ENCODE measurements at regions not wholly inside any gene's neighbourhood (a gene's known extent, or its start where the extent isn't known, plus 50 kb on each side); places are given as distances from the start of the nearest gene placed in this dataset.

- TF ChIP-seq CTCF (IDR thresholded peaks at IDR 0.05; ENCODE audit: low read depth, low read length, missing control alignments), result no peak
- in situ Hi-C loops (cut with HindIII; ENCODE audit: low pct_ligation_motif_present, low sequenced_read_pairs), result no loop called here
- Histone ChIP-seq H3K27me3 (replicated peaks) (no peaks in the 10 kb centered on the region), H3K27ac (no peak overlapping the region), H3K4me3 (ENCODE audit: low read depth, low read length) (no peak overlapping the region), H3K36me3 (replicated peaks) (no peaks in the 10 kb centered on the region)
- DNase-seq, result no peak
These were observed 120.1 kb upstream of the DPH6 start for GRCh38 chr15:35665896-35666536.

GRCh38 chr15:35667908-35668307 is 121.9 kb upstream of the DPH6 start:
- no peak for DNase-seq
- no peak overlapping the region for H3K27ac ChIP-seq
- H3K4me3 ChIP-seq (ENCODE audit: low read depth, low read length), result no peak overlapping the region
- in situ Hi-C loops (cut with HindIII; ENCODE audit: low pct_ligation_motif_present, low sequenced_read_pairs), result no loop called here
- no peaks in the 10 kb centered on the region for H3K36me3 ChIP-seq (replicated peaks)
- no peak for TF ChIP-seq CTCF (IDR thresholded peaks at IDR 0.05; ENCODE audit: low read depth, low read length, missing control alignments)
- H3K27me3 ChIP-seq (replicated peaks), result no peaks in the 10 kb centered on the region

GRCh38 chr15:35669021-35669420 is 123.1 kb upstream of the DPH6 start:
- DNase-seq, result no peak
- in situ Hi-C loops (cut with HindIII; ENCODE audit: low pct_ligation_motif_present, low sequenced_read_pairs), result no loop called here
- no peak overlapping the region for H3K4me3 ChIP-seq (ENCODE audit: low read depth, low read length)
- TF ChIP-seq CTCF (IDR thresholded peaks at IDR 0.05; ENCODE audit: low read depth, low read length, missing control alignments), result no peak
- no peaks in the 10 kb centered on the region for H3K36me3 ChIP-seq (replicated peaks)
- H3K27me3 ChIP-seq (replicated peaks), result no peaks in the 10 kb centered on the region
- H3K27ac ChIP-seq, result no peak overlapping the region

GRCh38 chr15:35669432-35670045 is 123.6 kb upstream of the DPH6 start:
- Histone ChIP-seq H3K4me3 (ENCODE audit: low read depth, low read length) (no peak overlapping the region), H3K27me3 (replicated peaks) (no peaks in the 10 kb centered on the region), H3K36me3 (replicated peaks) (no peaks in the 10 kb centered on the region), H3K27ac (no peak overlapping the region)
- no peak for DNase-seq
- TF ChIP-seq CTCF (IDR thresholded peaks at IDR 0.05; ENCODE audit: low read depth, low read length, missing control alignments), result no peak
- in situ Hi-C loops (cut with HindIII; ENCODE audit: low pct_ligation_motif_present, low sequenced_read_pairs), result no loop called here

GRCh38 chr15:35671197-35671596 is 125.2 kb upstream of the DPH6 start:
- TF ChIP-seq CTCF (IDR thresholded peaks at IDR 0.05; ENCODE audit: low read depth, low read length, missing control alignments), result no peak
- in situ Hi-C loops (cut with HindIII; ENCODE audit: low pct_ligation_motif_present, low sequenced_read_pairs), result no loop called here
- Histone ChIP-seq H3K27ac (no peak overlapping the region), H3K4me3 (ENCODE audit: low read depth, low read length) (no peak overlapping the region), H3K27me3 (replicated peaks) (no peaks in the 10 kb centered on the region), H3K36me3 (replicated peaks) (no peaks in the 10 kb centered on the region)
- DNase-seq, result no peak

- DNase-seq, result no peak
- no peak overlapping the region for H3K4me3 ChIP-seq (ENCODE audit: low read depth, low read length)
- in situ Hi-C loops (cut with HindIII; ENCODE audit: low pct_ligation_motif_present, low sequenced_read_pairs), result no loop called here
- TF ChIP-seq CTCF (IDR thresholded peaks at IDR 0.05; ENCODE audit: low read depth, low read length, missing control alignments), result no peak
- H3K36me3 ChIP-seq (replicated peaks), result no peaks in the 10 kb centered on the region
- H3K27me3 ChIP-seq (replicated peaks), result no peaks in the 10 kb centered on the region
- no peak overlapping the region for H3K27ac ChIP-seq
These were observed 126.0 kb upstream of the DPH6 start for GRCh38 chr15:35671981-35672380.

Data from brain microvascular endothelial cell (primary cell).